ENCODE measurements at regions not wholly inside any gene's neighbourhood (a gene's known extent, or its start where the extent isn't known, plus 50 kb on each side); places are given as distances from the start of the nearest gene placed in this dataset.

- H3K27me3 Mint-ChIP-seq (ENCODE audit: insufficient read depth), result no peaks in the 10 kb centered on the region
- Histone ChIP-seq H3K9me3 (ENCODE audit: control insufficient read depth, low read length) (peaks cover 32% of the 10 kb centered on the region), H3K4me3 (ENCODE audit: low read length) (no peak overlapping the region), H3K27me3 (ENCODE audit: control insufficient read depth, insufficient read depth, low read length, poor library complexity, severe bottlenecking) (no peaks in the 10 kb centered on the region), H3K36me3 (ENCODE audit: control insufficient read depth, insufficient read depth, low read length) (no peaks in the 10 kb centered on the region), H3K4me1 (ENCODE audit: control insufficient read depth, insufficient read depth, low read length) (no peaks in the 10 kb centered on the region), H3K27ac (ENCODE audit: low read depth, low read length) (no peak overlapping the region), H3K9ac (ENCODE audit: extremely low read depth, low read length, poor library complexity, severe bottlenecking) (no peak overlapping the region)
- TF ChIP-seq CTCF (conservative IDR thresholded peaks at IDR 0.05), result no peak
- H3K4me3 Mint-ChIP-seq, result no peak overlapping the region
- no peaks in the 10 kb centered on the region for H3K4me1 Mint-ChIP-seq
- peaks cover 2% of the 10 kb centered on the region for H3K36me3 Mint-ChIP-seq (ENCODE audit: low read depth)
- peaks cover 34% of the 10 kb centered on the region for H3K9me3 Mint-ChIP-seq
- no peak for DNase-seq
- H3K27ac Mint-ChIP-seq, result no peak overlapping the region
- 91 to 100% methylated on average over 1 of the region's 1 CpG for WGBS, 2 experiments (ENCODE audit: insufficient coverage in 1 of 2, insufficient read length in 1 of 2)
These were observed 174.3 kb upstream of the ANXA10 start for GRCh38 chr4:167918077-167918476.

DNA sequence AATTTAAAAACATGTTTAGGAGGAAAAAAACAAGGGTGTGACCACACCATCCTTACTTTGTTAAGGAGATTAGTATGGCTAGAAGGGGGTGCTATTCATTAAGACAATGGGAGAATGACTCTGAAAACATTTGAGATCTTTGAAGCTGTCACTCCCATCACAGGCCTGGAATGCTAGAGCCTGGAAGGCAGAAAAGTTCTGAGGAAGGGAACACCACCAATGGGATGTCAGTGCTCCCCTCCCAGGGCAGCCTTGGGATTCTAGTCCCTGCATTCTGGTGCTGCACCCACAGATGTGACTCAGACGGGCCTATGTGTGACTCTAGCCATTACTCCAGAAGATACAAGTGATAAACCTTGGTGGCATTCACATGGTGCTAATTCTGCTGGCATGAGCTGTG is 162.2 kb upstream of the ANXA10 start:
- peaks cover 24% of the 10 kb centered on the region for H3K4me1 ChIP-seq (ENCODE audit: control insufficient read depth, insufficient read depth, low read length)
- peaks cover 38% of the 10 kb centered on the region for H3K4me1 Mint-ChIP-seq
- H3K9me3 Mint-ChIP-seq, result no peaks in the 10 kb centered on the region
- no peak overlapping the region for H3K4me3 Mint-ChIP-seq
- H3K4me3 ChIP-seq (ENCODE audit: low read length), result no peak overlapping the region
- H3K27me3 Mint-ChIP-seq (ENCODE audit: insufficient read depth), result no peaks in the 10 kb centered on the region
- TF ChIP-seq CTCF (conservative IDR thresholded peaks at IDR 0.05), result no peak
- peak; percentile 69 for DNase-seq
- H3K36me3 Mint-ChIP-seq (ENCODE audit: low read depth), result no peaks in the 10 kb centered on the region
- 44% methylated on average over 1 of the region's 1 CpG; no CpG with 5 or more reads in 1 of the 2 experiments for WGBS, 2 experiments (ENCODE audit: insufficient coverage in 1 of 2, insufficient read length in 1 of 2)
- H3K9me3 ChIP-seq (ENCODE audit: control insufficient read depth, low read length), result no peaks in the 10 kb centered on the region
- no peak overlapping the region for H3K9ac ChIP-seq (ENCODE audit: extremely low read depth, low read length, poor library complexity, severe bottlenecking)
- peak overlapping the region; percentile 73 for H3K27ac Mint-ChIP-seq
- no peak overlapping the region for H3K27ac ChIP-seq (ENCODE audit: low read depth, low read length)
- H3K36me3 ChIP-seq (ENCODE audit: control insufficient read depth, insufficient read depth, low read length), result no peaks in the 10 kb centered on the region
- H3K27me3 ChIP-seq (ENCODE audit: control insufficient read depth, insufficient read depth, low read length, poor library complexity, severe bottlenecking), result no peaks in the 10 kb centered on the region

DNA sequence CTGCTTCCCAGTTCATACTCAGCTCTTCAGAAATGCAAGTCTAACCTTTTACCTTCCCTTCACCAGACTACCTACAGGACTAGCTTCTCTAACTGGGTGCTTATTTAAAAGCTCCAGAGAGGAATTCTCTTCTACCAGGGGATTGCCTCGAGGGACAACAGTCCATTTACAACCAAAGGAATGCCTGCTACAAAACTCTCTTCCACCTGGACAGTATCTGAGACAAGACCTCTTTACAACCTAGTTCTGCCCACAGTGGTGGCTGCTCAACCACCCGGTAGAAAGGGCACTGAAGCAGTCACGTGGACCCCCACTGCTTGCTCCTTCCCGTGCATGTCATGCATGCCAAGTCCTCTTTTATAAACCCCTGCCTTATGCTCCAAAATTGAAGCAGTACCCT is 158.1 kb upstream of the ANXA10 start:
- H3K4me1 ChIP-seq (ENCODE audit: control insufficient read depth, insufficient read depth, low read length), result peaks cover 24% of the 10 kb centered on the region
- H3K9ac ChIP-seq (ENCODE audit: extremely low read depth, low read length, poor library complexity, severe bottlenecking), result no peak overlapping the region
- H3K27me3 Mint-ChIP-seq (ENCODE audit: insufficient read depth), result no peaks in the 10 kb centered on the region
- peaks cover 31% of the 10 kb centered on the region for H3K4me1 Mint-ChIP-seq
- no peak overlapping the region for H3K4me3 Mint-ChIP-seq
- no peaks in the 10 kb centered on the region for H3K36me3 ChIP-seq (ENCODE audit: control insufficient read depth, insufficient read depth, low read length)
- no peaks in the 10 kb centered on the region for H3K36me3 Mint-ChIP-seq (ENCODE audit: low read depth)
- no peak overlapping the region for H3K4me3 ChIP-seq (ENCODE audit: low read length)
- DNase-seq, result no peak
- no peaks in the 10 kb centered on the region for H3K9me3 Mint-ChIP-seq
- no peak overlapping the region for H3K27ac Mint-ChIP-seq
- no peak overlapping the region for H3K27ac ChIP-seq (ENCODE audit: low read depth, low read length)
- TF ChIP-seq CTCF (conservative IDR thresholded peaks at IDR 0.05), result no peak
- no peaks in the 10 kb centered on the region for H3K9me3 ChIP-seq (ENCODE audit: control insufficient read depth, low read length)
- 81 to 88% methylated on average over 4 of the region's 4 CpGs for WGBS, 2 experiments (ENCODE audit: insufficient coverage in 1 of 2, insufficient read length in 1 of 2)
- no peaks in the 10 kb centered on the region for H3K27me3 ChIP-seq (ENCODE audit: control insufficient read depth, insufficient read depth, low read length, poor library complexity, severe bottlenecking)

Measured in endodermal cell (in vitro differentiated cells).